Astrocyte (in vitro differentiated cells and primary cell): ENCODE measurements at regions not wholly inside any gene's neighbourhood (a gene's known extent, or its start where the extent isn't known, plus 50 kb on each side); places are given as distances from the start of the nearest gene placed in this dataset.

Source experiments
- DNase-seq: peaks from one replicate; pipeline ENCODE4 v3.0.0-alpha.2; 2010; ENCODE audit warnings: low read depth
- FAIRE-seq: peaks from 2 replicates; lab custom pipeline; 2011; peaks lifted over from hg19 to GRCh38; lab: Jason Lieb, UNC
- H2AFZ ChIP-seq: 2 replicates; pipeline ENCODE4 v1.6.0; 2012; ENCODE audit warnings: low read depth, low read length, inconsistent platforms
- H3K27ac ChIP-seq: 2 replicates; pipeline ENCODE4 v1.5.1; 2011; ENCODE audit warnings: low read depth, low read length, inconsistent platforms
- H3K27me3 ChIP-seq: 2 replicates; pipeline ENCODE4 v1.6.0; 2011; ENCODE audit warnings: low read length, inconsistent platforms; ENCODE audit not compliant: insufficient read depth
- H3K36me3 ChIP-seq: 2 replicates; pipeline ENCODE4 v1.5.1; 2011; ENCODE audit warnings: low read length, inconsistent platforms; ENCODE audit not compliant: insufficient read depth
- H3K4me1 ChIP-seq: 2 replicates; pipeline ENCODE4 v1.5.1; 2011; ENCODE audit warnings: low read length, inconsistent platforms; ENCODE audit not compliant: insufficient read depth
- H3K4me2 ChIP-seq: 2 replicates; pipeline ENCODE4 v1.6.0; 2012; ENCODE audit warnings: low read length, inconsistent platforms
- H3K4me3 ChIP-seq: 2 replicates; pipeline ENCODE4 v1.5.1; 2011; ENCODE audit warnings: low read depth, mild to moderate bottlenecking, low read length, inconsistent platforms; ENCODE audit not compliant: insufficient read depth
- H3K79me2 ChIP-seq: 2 replicates; pipeline ENCODE4 v1.6.0; 2012; ENCODE audit warnings: mild to moderate bottlenecking, low read length, inconsistent platforms; ENCODE audit not compliant: insufficient read depth
- H3K9ac ChIP-seq: 2 replicates; pipeline ENCODE4 v1.6.0; 2012; ENCODE audit warnings: mild to moderate bottlenecking, low read length, inconsistent platforms
- H3K9me3 ChIP-seq: 2 replicates; pipeline ENCODE4 v1.5.1; 2012; ENCODE audit warnings: low read depth, mild to moderate bottlenecking, low read length, inconsistent platforms; ENCODE audit not compliant: insufficient read depth
- H4K20me1 ChIP-seq: 2 replicates; pipeline ENCODE4 v1.6.0; 2012; ENCODE audit warnings: low read length, inconsistent platforms; ENCODE audit not compliant: insufficient read depth
- H3K27ac Mint-ChIP-seq: one replicate; pipeline ENCODE4 v1.8.0; 2021; ENCODE audit warnings: mild to moderate bottlenecking, mixed read lengths; ENCODE audit not compliant: unreplicated experiment
- H3K27me3 Mint-ChIP-seq: one replicate; pipeline ENCODE4 v1.8.0; 2021; ENCODE audit warnings: low read depth, mixed read lengths; ENCODE audit not compliant: unreplicated experiment
- H3K36me3 Mint-ChIP-seq: one replicate; pipeline ENCODE4 v1.8.0; 2021; ENCODE audit warnings: low read depth, mixed read lengths; ENCODE audit not compliant: unreplicated experiment
- H3K4me1 Mint-ChIP-seq: one replicate; pipeline ENCODE4 v1.8.0; 2021; ENCODE audit warnings: low read depth, mixed read lengths; ENCODE audit not compliant: unreplicated experiment
- H3K4me3 Mint-ChIP-seq: one replicate; pipeline ENCODE4 v1.8.0; 2021; ENCODE audit warnings: mild to moderate bottlenecking, moderate library complexity, mixed read lengths; ENCODE audit not compliant: unreplicated experiment
- H3K9me3 Mint-ChIP-seq: one replicate; pipeline ENCODE4 v1.8.0; 2021; ENCODE audit warnings: mild to moderate bottlenecking, mixed read lengths; ENCODE audit not compliant: unreplicated experiment
- CTCF ChIP-seq: IDR thresholded peaks from 2 replicates; pipeline ENCODE4 v1.5.1; 2011; ENCODE audit warnings: low read depth, mild to moderate bottlenecking, inconsistent platforms, low read length, moderate library complexity; ENCODE audit not compliant: insufficient read depth
- EZH2 ChIP-seq: IDR thresholded peaks from 2 replicates; pipeline ENCODE4 v1.6.1; 2012; ENCODE audit warnings: mild to moderate bottlenecking, low read length, inconsistent platforms; ENCODE audit not compliant: insufficient read depth

- peaks cover 8% of the 10 kb centered on the region for H3K36me3 Mint-ChIP-seq
- no peak overlapping the region for H3K9ac ChIP-seq
- H3K4me2 ChIP-seq = no peak overlapping the region
- no peak overlapping the region for H3K27ac Mint-ChIP-seq
- no peaks in the 10 kb centered on the region for H3K36me3 ChIP-seq
- H3K9me3 Mint-ChIP-seq = peaks cover 21% of the 10 kb centered on the region
- H3K27me3 Mint-ChIP-seq = peaks cover 15% of the 10 kb centered on the region
- no peaks in the 10 kb centered on the region for H3K9me3 ChIP-seq
- H3K4me3 Mint-ChIP-seq = no peak overlapping the region
- no peak overlapping the region for H3K27ac ChIP-seq
- no peak for DNase-seq
- no peaks in the 10 kb centered on the region for H4K20me1 ChIP-seq
- TF ChIP-seq EZH2 (no peak), CTCF (no peak)
- peaks cover under 1% of the 10 kb centered on the region for H3K27me3 ChIP-seq
- no peaks in the 10 kb centered on the region for H3K4me1 ChIP-seq
- no peak overlapping the region for H3K4me3 ChIP-seq
- no peak for FAIRE-seq
- H2AFZ ChIP-seq = no peak overlapping the region
- no peaks in the 10 kb centered on the region for H3K79me2 ChIP-seq
- peaks cover 2% of the 10 kb centered on the region for H3K4me1 Mint-ChIP-seq
Measured at GRCh38 chr20:58584051-58584824, 66.8 kb upstream of the STX16 start.

- no peak overlapping the region for H3K4me3 ChIP-seq
- H3K27me3 Mint-ChIP-seq = peaks cover 18% of the 10 kb centered on the region
- H4K20me1 ChIP-seq = no peaks in the 10 kb centered on the region
- H3K27ac Mint-ChIP-seq = no peak overlapping the region
- no peaks in the 10 kb centered on the region for H3K9me3 ChIP-seq
- no peak overlapping the region for H2AFZ ChIP-seq
- no peak overlapping the region for H3K9ac ChIP-seq
- H3K4me3 Mint-ChIP-seq = no peak overlapping the region
- no peak for FAIRE-seq
- H3K4me1 Mint-ChIP-seq = peaks cover 2% of the 10 kb centered on the region
- peaks cover 8% of the 10 kb centered on the region for H3K36me3 Mint-ChIP-seq
- no peaks in the 10 kb centered on the region for H3K36me3 ChIP-seq
- H3K9me3 Mint-ChIP-seq = peaks cover 21% of the 10 kb centered on the region
- no peaks in the 10 kb centered on the region for H3K4me1 ChIP-seq
- no peak for DNase-seq
- H3K27ac ChIP-seq = no peak overlapping the region
- no peak overlapping the region for H3K4me2 ChIP-seq
- TF ChIP-seq CTCF (no peak), EZH2 (no peak)
- no peaks in the 10 kb centered on the region for H3K27me3 ChIP-seq
- H3K79me2 ChIP-seq = no peaks in the 10 kb centered on the region
Measured at GRCh38 chr20:58583586-58583985, 67.5 kb upstream of the STX16 start.

GRCh38 chr20:58583176-58583575, 67.9 kb upstream of the STX16 start:
- Histone ChIP-seq H3K4me1 (no peaks in the 10 kb centered on the region), H2AFZ (peak overlapping the region; percentile 52), H3K9ac (no peak overlapping the region), H3K79me2 (no peaks in the 10 kb centered on the region), H3K4me2 (peak overlapping the region; percentile 22), H3K36me3 (no peaks in the 10 kb centered on the region), H3K27ac (no peak overlapping the region), H4K20me1 (no peaks in the 10 kb centered on the region), H3K4me3 (no peak overlapping the region), H3K27me3 (peaks cover 3% of the 10 kb centered on the region), H3K9me3 (no peaks in the 10 kb centered on the region)
- Mint-ChIP-seq H3K9me3 (peaks cover 21% of the 10 kb centered on the region), H3K27ac (no peak overlapping the region), H3K4me3 (no peak overlapping the region), H3K36me3 (peaks cover 8% of the 10 kb centered on the region), H3K4me1 (peaks cover 2% of the 10 kb centered on the region), H3K27me3 (peaks cover 19% of the 10 kb centered on the region)
- peak; percentile 28 for DNase-seq
- no peak for TF ChIP-seq CTCF
- no peak for TF ChIP-seq EZH2
- no peak for FAIRE-seq
